H1 (cell line): ENCODE measurements at regions not wholly inside any gene's neighbourhood (a gene's known extent, or its start where the extent isn't known, plus 50 kb on each side); places are given as distances from the start of the nearest gene placed in this dataset.

Source experiments
- CTCF ChIA-PET: fragments of 300-600 bp; sonication (Branson Sonifier 250); formaldehyde crosslinking; loops from one replicate; lab custom pipeline; 2021; ENCODE audit not compliant: partially characterized antibody; lab: Charles Lee
- POLR2A ChIA-PET: fragments of 300-600 bp; sonication (Branson Sonifier 250); formaldehyde crosslinking; loops from one replicate; lab custom pipeline; 2021; ENCODE audit warnings: inconsistent platforms; ENCODE audit not compliant: partially characterized antibody; lab: Charles Lee
- DNase-seq, 2 experiments: peaks; one replicate each; pipeline versions ENCODE4 v3.0.0 to v3.0.0-alpha.2; 2010 to 2022; ENCODE audit warnings: low spot score in 2 of 2, low read depth in 1 of 2, mixed read lengths in 1 of 2
- FAIRE-seq: peaks from 2 replicates; lab custom pipeline; 2011; peaks lifted over from hg19 to GRCh38; lab: Jason Lieb, UNC
- H2AFZ ChIP-seq: 2 replicates; pipeline ENCODE4 v1.8.1; 2012; ENCODE audit warnings: low read length, inconsistent platforms
- H2AK5ac ChIP-seq: 2 replicates; pipeline ENCODE4 v1.6.1; 2013; ENCODE audit warnings: low read depth, low read length
- H2BK120ac ChIP-seq: replicated peaks from 2 replicates; pipeline ENCODE3; 2013; ENCODE audit warnings: low read depth, low read length, inconsistent platforms
- H2BK12ac ChIP-seq: 2 replicates; pipeline ENCODE4 v1.6.1; 2013; ENCODE audit warnings: low read depth, low read length
- H2BK15ac ChIP-seq: 2 replicates; pipeline ENCODE4 v1.6.1; 2013; ENCODE audit warnings: low read length
- H2BK20ac ChIP-seq: 2 replicates; pipeline ENCODE4 v1.6.1; 2013; ENCODE audit warnings: low read length
- H2BK5ac ChIP-seq: 2 replicates; pipeline ENCODE4 v1.6.1; 2013; ENCODE audit warnings: low read depth, low read length
- H3K14ac ChIP-seq: 2 replicates; pipeline ENCODE4 v1.6.1; 2013; ENCODE audit warnings: inconsistent platforms; ENCODE audit not compliant: insufficient read length
- H3K18ac ChIP-seq: 2 replicates; pipeline ENCODE4 v1.6.1; 2013; ENCODE audit warnings: low read length; ENCODE audit errors: extremely low read depth
- H3K23ac ChIP-seq: 2 replicates; pipeline ENCODE4 v1.6.1; 2013; ENCODE audit warnings: inconsistent platforms; ENCODE audit not compliant: insufficient read length
- H3K23me2 ChIP-seq: 2 replicates; pipeline ENCODE4 v1.6.1; 2013; ENCODE audit warnings: low read depth, low read length
- H3K27ac ChIP-seq: 2 replicates; pipeline ENCODE4 v1.6.1; 2011; ENCODE audit warnings: low read depth, low read length, inconsistent platforms
- H3K27me3 ChIP-seq, 4 experiments: replicated peaks in 1 of 4; 1 replicate in 1 of 4; 2 replicates in 3 of 4; pipeline versions ENCODE4 v1.6.1 to v1.8.1; 2011 to 2013; ENCODE audit warnings: low read length in 3 of 4, mild to moderate bottlenecking in 3 of 4, inconsistent platforms in 2 of 4, mixed read lengths in 2 of 4, moderate library complexity in 1 of 4; ENCODE audit not compliant: control insufficient read depth in 3 of 4, insufficient read depth in 3 of 4; ENCODE audit errors: extremely low read depth in 1 of 4
- H3K36me3 ChIP-seq, 4 experiments: 2 replicates each; pipeline versions ENCODE4 v1.6.1 to v1.8.1; 2011 to 2013; ENCODE audit warnings: mild to moderate bottlenecking in 4 of 4, low read length in 3 of 4, moderate library complexity in 2 of 4, control low read depth in 1 of 4, inconsistent platforms in 1 of 4; ENCODE audit not compliant: insufficient read depth in 4 of 4, control insufficient read depth in 2 of 4
- H3K4ac ChIP-seq: replicated peaks from 2 replicates; pipeline ENCODE3; 2013; ENCODE audit warnings: low read length, low read depth, mixed read lengths, inconsistent platforms; ENCODE audit not compliant: insufficient read length
- H3K4me1 ChIP-seq, 4 experiments: replicated peaks in 1 of 4; 1 replicate in 1 of 4; 2 replicates in 3 of 4; pipeline versions ENCODE4 v1.6.1 to v1.8.1; 2011 to 2013; ENCODE audit warnings: low read length in 3 of 4, inconsistent platforms in 2 of 4, mixed read lengths in 1 of 4; ENCODE audit not compliant: insufficient read depth in 4 of 4, control insufficient read depth in 3 of 4
- H3K4me2 ChIP-seq, 2 experiments: 2 replicates each; pipeline versions ENCODE4 v1.6.1 to v1.8.1; 2011 to 2013; ENCODE audit warnings: low read depth in 2 of 2, low read length in 2 of 2, control low read depth in 1 of 2, inconsistent platforms in 1 of 2, mild to moderate bottlenecking in 1 of 2; ENCODE audit not compliant: insufficient read depth in 1 of 2
- H3K4me3 ChIP-seq, 4 experiments: fragments of 200-600, 300-600 bp in 1 of 4; sonication (generic), shearing (Covaris generic), sonication (Bioruptor Twin) in 1 of 4; 2 replicates each; pipeline versions ENCODE4 v1.5.1 to v1.8.1; 2011 to 2016; ENCODE audit warnings: low read length in 4 of 4, low read depth in 3 of 4, control low read depth in 2 of 4, inconsistent platforms in 2 of 4, mild to moderate bottlenecking in 2 of 4, mixed read lengths in 1 of 4, moderate library complexity in 1 of 4; ENCODE audit not compliant: insufficient read depth in 2 of 4; ENCODE audit errors: extremely low read depth in 1 of 4
- H3K56ac ChIP-seq: replicated peaks from 2 replicates; pipeline ENCODE3; 2013; ENCODE audit warnings: low read depth, mild to moderate bottlenecking, mixed read lengths, low read length, inconsistent platforms; ENCODE audit not compliant: insufficient read length
- H3K79me1 ChIP-seq: 2 replicates; pipeline ENCODE4 v1.6.1; 2013; ENCODE audit warnings: low read depth, low read length, control low read depth
- H3K79me2 ChIP-seq, 2 experiments: 2 replicates each; pipeline versions ENCODE4 v1.6.1 to v1.8.1; 2012 to 2013; ENCODE audit warnings: low read length in 2 of 2, mild to moderate bottlenecking in 2 of 2, inconsistent platforms in 1 of 2; ENCODE audit not compliant: insufficient read depth in 2 of 2, control insufficient read depth in 1 of 2
- H3K9ac ChIP-seq, 4 experiments: replicated peaks in 1 of 4; 1 replicate in 1 of 4; 2 replicates in 3 of 4; pipeline versions ENCODE4 v1.6.1 to v1.8.1; 2011 to 2013; ENCODE audit warnings: low read depth in 3 of 4, low read length in 3 of 4, control low read depth in 2 of 4, mild to moderate bottlenecking in 2 of 4, moderate library complexity in 2 of 4, inconsistent platforms in 1 of 4; ENCODE audit errors: extremely low read depth in 1 of 4
- H3K9me3 ChIP-seq, 2 experiments: 2 replicates each; pipeline versions ENCODE4 v1.6.1 to v1.8.1; 2012 to 2013; ENCODE audit warnings: mild to moderate bottlenecking in 2 of 2, moderate library complexity in 2 of 2, control low read depth in 1 of 2, inconsistent platforms in 1 of 2, low read depth in 1 of 2, low read length in 1 of 2, mixed read lengths in 1 of 2; ENCODE audit not compliant: insufficient read depth in 2 of 2
- H4K20me1 ChIP-seq, 2 experiments: replicated peaks in 1 of 2; 2 replicates each; pipeline versions ENCODE3 to v1.8.1; 2011 to 2013; ENCODE audit warnings: inconsistent platforms in 2 of 2, low read length in 2 of 2, mild to moderate bottlenecking in 1 of 2; ENCODE audit not compliant: insufficient read depth in 2 of 2, control insufficient read depth in 1 of 2
- H4K5ac ChIP-seq: 2 replicates; pipeline ENCODE4 v1.6.1; 2013; ENCODE audit warnings: low read length, low read depth, mixed read lengths, inconsistent platforms; ENCODE audit not compliant: insufficient read length
- H4K8ac ChIP-seq: 2 replicates; pipeline ENCODE4 v1.8.0; 2013; ENCODE audit warnings: mild to moderate bottlenecking, moderate library complexity, low read length, inconsistent platforms; ENCODE audit not compliant: insufficient read depth; ENCODE audit errors: extremely low read depth
- H4K91ac ChIP-seq: replicated peaks from 2 replicates; pipeline ENCODE3; 2013; ENCODE audit warnings: low read length, mixed read lengths, inconsistent platforms; ENCODE audit not compliant: insufficient read length
- E2F6 ChIP-seq: IDR thresholded peaks from 2 replicates; pipeline ENCODE4 v1.6.1; 2012; ENCODE audit warnings: inconsistent platforms
- KDM5A ChIP-seq: fragments of 200-600 bp; IDR thresholded peaks from 2 replicates; pipeline ENCODE4 v1.7.1; 2012; ENCODE audit warnings: mild to moderate bottlenecking, low read length, inconsistent platforms, mixed read lengths
- NANOG ChIP-seq: IDR thresholded peaks from 2 replicates; pipeline ENCODE4 v1.6.1; 2011; ENCODE audit warnings: low read length, low read depth, mild to moderate bottlenecking, inconsistent platforms; ENCODE audit not compliant: insufficient read depth, poor library complexity, severe bottlenecking
- SIRT6 ChIP-seq: IDR thresholded peaks from one replicate; pipeline ENCODE4 v1.7.1; 2012; ENCODE audit warnings: low read length, inconsistent platforms
- SIX5 ChIP-seq: IDR thresholded peaks from 2 replicates; pipeline ENCODE4 v1.6.1; 2011; ENCODE audit warnings: mild to moderate bottlenecking, low read depth, low read length
- SRF ChIP-seq: IDR thresholded peaks from 2 replicates; pipeline ENCODE4 v1.6.1; 2011; ENCODE audit warnings: mild to moderate bottlenecking, low read depth, low read length, moderate library complexity
- TAF1 ChIP-seq: IDR thresholded peaks from 2 replicates; pipeline ENCODE4 v1.6.1; 2011; ENCODE audit warnings: mild to moderate bottlenecking, low read depth, low read length
- TEAD4 ChIP-seq: IDR thresholded peaks from 2 replicates; pipeline ENCODE4 v1.6.1; 2012; ENCODE audit warnings: low read depth, low read length, inconsistent platforms, mixed read lengths
- WGBS, 2 experiments: shearing (Covaris generic) in 1 of 2; methylation state at CpG; one replicate each; pipeline versions ENCODE4 v1.1.6 to v1.1.7; 2013 to 2015; ENCODE audit warnings: low lambda C conversion rate in 2 of 2, mixed read lengths in 2 of 2, inconsistent platforms in 1 of 2, low coverage in 1 of 2, missing lambda C conversion rate in 1 of 2; ENCODE audit not compliant: insufficient replicate concordance in 2 of 2, insufficient coverage in 1 of 2, insufficient read length in 1 of 2; ENCODE audit errors: extremely low coverage in 1 of 2, missing lambda C conversion rate in 1 of 2; 5-methylcytosine and 5-hydroxymethylcytosine counted together

DNA sequence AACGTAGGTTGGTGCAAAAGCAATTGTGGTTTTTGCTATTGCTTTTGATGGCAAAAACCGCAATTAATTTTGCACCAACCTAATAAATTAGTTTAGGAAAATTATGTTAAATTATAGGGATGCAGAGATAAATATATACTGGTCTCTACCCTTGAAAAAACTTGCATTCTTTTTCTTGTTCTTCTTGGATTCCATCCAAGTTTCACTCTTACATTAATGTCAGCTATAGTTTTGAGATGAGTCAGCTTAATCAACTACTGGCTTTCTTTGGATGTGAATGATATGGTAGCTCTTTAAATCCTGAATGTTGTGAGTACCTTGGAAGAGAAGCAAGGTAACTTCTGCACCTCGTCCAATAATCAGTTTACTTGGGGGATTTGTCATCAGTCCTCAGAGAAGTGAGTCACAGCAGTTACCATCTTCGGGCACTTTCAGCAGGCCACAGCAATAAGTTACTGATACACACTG, 549.0 kb upstream of the ZNF608 start:
- H2BK5ac ChIP-seq = no peak overlapping the region
- no peak overlapping the region for H3K56ac ChIP-seq
- H2BK120ac ChIP-seq = no peak overlapping the region
- no peak overlapping the region for H3K14ac ChIP-seq
- DNase-seq (no peak), FAIRE-seq (no peak)
- no peaks in the 10 kb centered on the region for H3K36me3 ChIP-seq
- no peaks in the 10 kb centered on the region for H3K79me1 ChIP-seq
- ChIA-PET CTCF (no interaction called here), POLR2A (interaction anchor here (0.6 kb wide), 1 partner anchor 1262 kb away, joined by 3 read pairs; no protein-coding TSS in a partner anchor)
- no peaks in the 10 kb centered on the region for H3K23me2 ChIP-seq
- H4K5ac ChIP-seq = no peak overlapping the region
- H4K8ac ChIP-seq = no peak overlapping the region
- H3K9ac ChIP-seq = no peak overlapping the region
- no peak overlapping the region for H3K4ac ChIP-seq
- no peak overlapping the region for H2BK15ac ChIP-seq
- H4K91ac ChIP-seq = no peak overlapping the region
- peaks cover 0 to 14% (median 2%) of the 10 kb centered on the region in 4 experiments; a peak in 4 of 7 replicates for H3K4me1 ChIP-seq
- no peak overlapping the region for H2BK20ac ChIP-seq
- H3K79me2 ChIP-seq = no peaks in the 10 kb centered on the region
- H2AK5ac ChIP-seq = no peak overlapping the region
- no peak overlapping the region for H3K4me3 ChIP-seq
- no peak overlapping the region for H2BK12ac ChIP-seq
- no peak overlapping the region for H3K18ac ChIP-seq
- H2AFZ ChIP-seq = no peak overlapping the region
- no peaks in the 10 kb centered on the region for H4K20me1 ChIP-seq
- no peak overlapping the region for H3K4me2 ChIP-seq
- no peaks in the 10 kb centered on the region for H3K9me3 ChIP-seq
- no peak overlapping the region for H3K23ac ChIP-seq
- H3K27ac ChIP-seq = no peak overlapping the region
- 86% methylated on average over 4 of the region's 4 CpGs; no CpG with 5 or more reads in 1 of the 2 experiments for WGBS, 2 experiments
- no peak for TF ChIP-seq TEAD4
- no peak for TF ChIP-seq SIRT6
- TF ChIP-seq SRF = no peak
- no peak for TF ChIP-seq TAF1
- no peak for TF ChIP-seq SIX5
- no peak for TF ChIP-seq KDM5A
- TF ChIP-seq NANOG = no peak
- TF ChIP-seq E2F6 = no peak
- H3K27me3 ChIP-seq = no peaks in the 10 kb centered on the region
